GM12878 (cell line): ENCODE measurements at regions not wholly inside any gene's neighbourhood (a gene's known extent, or its start where the extent isn't known, plus 50 kb on each side); places are given as distances from the start of the nearest gene placed in this dataset.

Experiments
- ATAC-seq: fragments of 200-7000 bp; cut with Tn5 transposase; 3 replicates; pipeline ENCODE4 v1.9.1; 2020; ENCODE audit warnings: mild to moderate bottlenecking, moderate library complexity
- BruUV-seq: library from RNA; stranded (reverse); fragments of 400-500 nt; replicated peaks from 2 replicates; lab custom pipeline; 2021; lab: Mats Ljungman, UMichigan
- CTCF ChIA-PET: fragments of 300-600 bp; sonication (Branson Sonifier 250); formaldehyde crosslinking; extraction: SDS; loops from one replicate; lab custom pipeline; 2021; ENCODE audit warnings: inconsistent platforms; lab: Yijun Ruan, JAX
- POLR2A ChIA-PET: fragments of 350-600 bp; formaldehyde crosslinking; extraction: SDS; loops from one replicate; lab custom pipeline; 2021; ENCODE audit warnings: inconsistent platforms; lab: Charles Lee
- RAD21 ChIA-PET: fragments of 300-600 bp; sonication (Branson Sonifier 250); formaldehyde crosslinking; loops from one replicate; lab custom pipeline; 2023; ENCODE audit warnings: antibody characterized with exemption; ENCODE audit not compliant: unreplicated experiment; lab: Charles Lee
- SMC1A ChIA-PET: fragments of 300-600 bp; sonication (Branson Sonifier 250); formaldehyde crosslinking; loops from one replicate; lab custom pipeline; 2023; ENCODE audit not compliant: unreplicated experiment, uncharacterized antibody; lab: Charles Lee
- DNase-seq: peaks from one replicate; pipeline ENCODE4 v3.0.0-alpha.2; 2011; ENCODE audit warnings: low read depth, low spot score
- FAIRE-seq: peaks from 3 replicates; lab custom pipeline; 2011; peaks lifted over from hg19 to GRCh38; lab: Jason Lieb, UNC
- H2AFZ ChIP-seq: 2 replicates; pipeline ENCODE4 v1.6.0; 2011; ENCODE audit warnings: low read depth, low read length, control low read depth; ENCODE audit not compliant: control insufficient read depth
- H3K27ac ChIP-seq: 2 replicates; pipeline ENCODE4 v1.5.1; 2011; ENCODE audit warnings: control low read depth; ENCODE audit not compliant: control insufficient read depth, insufficient read depth
- H3K27me3 ChIP-seq, 2 experiments: replicated peaks in 1 of 2; 2 replicates each; pipeline versions ENCODE4 v1.6.0 to v1.6.1; 2011; ENCODE audit warnings: low read length in 1 of 2; ENCODE audit not compliant: control insufficient read depth in 2 of 2, insufficient read depth in 2 of 2
- H3K36me3 ChIP-seq, 2 experiments: 2 replicates each; pipeline ENCODE4 v1.5.1; 2011; ENCODE audit warnings: low read length in 1 of 2; ENCODE audit not compliant: control insufficient read depth in 2 of 2, insufficient read depth in 2 of 2
- H3K4me1 ChIP-seq: 2 replicates; pipeline ENCODE4 v1.6.1; 2011; ENCODE audit warnings: mild to moderate bottlenecking, low read length, moderate library complexity, mixed read lengths; ENCODE audit not compliant: control insufficient read depth, insufficient read depth
- H3K4me2 ChIP-seq: 2 replicates; pipeline ENCODE4 v1.6.0; 2011; ENCODE audit warnings: control low read depth; ENCODE audit not compliant: control insufficient read depth, insufficient read depth
- H3K4me3 ChIP-seq: fragments of 200-600 bp; sonication (generic); 2 replicates; pipeline ENCODE4 v1.5.1; 2016
- H3K79me2 ChIP-seq: 2 replicates; pipeline ENCODE4 v1.6.0; 2011; ENCODE audit warnings: low read length; ENCODE audit not compliant: control insufficient read depth, insufficient read depth
- H3K9ac ChIP-seq: 2 replicates; pipeline ENCODE4 v1.8.0; 2011; ENCODE audit warnings: low read length, control low read depth, mixed read lengths; ENCODE audit not compliant: control insufficient read depth, insufficient read depth
- H3K9me3 ChIP-seq: replicated peaks from 3 replicates; pipeline ENCODE4 v1.5.1; 2011; ENCODE audit warnings: mild to moderate bottlenecking, low read length; ENCODE audit not compliant: control insufficient read depth, insufficient read depth
- H4K20me1 ChIP-seq: 2 replicates; pipeline ENCODE4 v1.6.0; 2011; ENCODE audit not compliant: control insufficient read depth, insufficient read depth
- CBFB ChIP-seq: IDR thresholded peaks from 2 replicates; pipeline ENCODE4 v1.6.1; 2016; ENCODE audit warnings: antibody characterized with exemption, low read depth
- CREB1 ChIP-seq: IDR thresholded peaks from 2 replicates; pipeline ENCODE4 v1.6.1; 2012; ENCODE audit warnings: low read depth, mild to moderate bottlenecking, inconsistent platforms
- E2F4 ChIP-seq: IDR thresholded peaks from 2 replicates; pipeline ENCODE4 v1.6.1; 2012; ENCODE audit warnings: low read depth, low read length, improper control_type of control experiment
- FOXK2 ChIP-seq: fragments of 450-650 bp; IDR thresholded peaks from 2 replicates; pipeline ENCODE4 v1.6.1; 2017; ENCODE audit warnings: mild to moderate bottlenecking, moderate library complexity
- GATAD2B ChIP-seq: fragments of 450-650 bp; conservative IDR thresholded peaks from 2 replicates; pipeline ENCODE4 v1.6.1; 2017; ENCODE audit warnings: low read depth, mild to moderate bottlenecking, moderate library complexity
- HDAC6 ChIP-seq: fragments of 200-600 bp; sonication (generic); IDR thresholded peaks from one replicate; pipeline ENCODE4 v1.8.0; 2017; ENCODE audit warnings: antibody characterized with exemption; ENCODE audit not compliant: unreplicated experiment
- JUNB ChIP-seq: IDR thresholded peaks from 2 replicates; pipeline ENCODE4 v1.6.1; 2016; ENCODE audit warnings: antibody characterized with exemption, mild to moderate bottlenecking
- MTA3 ChIP-seq: IDR thresholded peaks from 2 replicates; pipeline ENCODE4 v1.6.1; 2012; ENCODE audit warnings: low read length, inconsistent platforms, borderline replicate concordance
- NFYA ChIP-seq: IDR thresholded peaks from 2 replicates; pipeline ENCODE4 v1.6.1; 2011; ENCODE audit warnings: low read depth, mild to moderate bottlenecking, low read length, improper control_type of control experiment, borderline replicate concordance
- POLR2A ChIP-seq: IDR thresholded peaks from 2 replicates; pipeline ENCODE4 v1.6.1; 2011; ENCODE audit warnings: low read depth, mild to moderate bottlenecking, low read length
- SMC3 ChIP-seq: IDR thresholded peaks from 2 replicates; pipeline ENCODE4 v1.6.1; 2011; ENCODE audit warnings: low read length, improper control_type of control experiment, borderline replicate concordance
- WRNIP1 ChIP-seq: IDR thresholded peaks from 2 replicates; pipeline ENCODE4 v1.6.1; 2011; ENCODE audit warnings: low read depth, low read length, improper control_type of control experiment, borderline replicate concordance
- whole genome bisulfite sequencing: methylation state at CpG from one replicate; pipeline ENCODE4 v1.1.6; 2016; ENCODE audit warnings: low lambda C conversion rate; ENCODE audit not compliant: insufficient replicate concordance, insufficient coverage; ENCODE audit errors: missing lambda C conversion rate; 5-methylcytosine and 5-hydroxymethylcytosine counted together
- in situ Hi-C: fragments of 300-500 bp; cut with MboI; formaldehyde crosslinking; loops from 9 replicates; pipeline ENCODE4 v1.14.3; 2018; ENCODE audit warnings: mixed read lengths
- intact Hi-C: fragments of 100-400 bp; cut with micrococcal nuclease; formaldehyde crosslinking; loops from one replicate; pipeline ENCODE4 v1.14.2; 2022; ENCODE audit not compliant: unreplicated experiment
- TF ChIP-seq, protein P1 (sequence below): IDR thresholded peaks from 2 replicates; pipeline ENCODE4 v1.6.1; 2012; ENCODE audit warnings: improper control_type of control experiment, low read depth, low read length; ENCODE audit not compliant: insufficient replicate concordance
- TF ChIP-seq, protein P2 (sequence below): fragments of 450-650 bp; formaldehyde crosslinking; IDR thresholded peaks from 2 replicates; pipeline ENCODE4 v1.4.0; 2022; ENCODE audit warnings: mild to moderate bottlenecking, moderate library complexity

DNA sequence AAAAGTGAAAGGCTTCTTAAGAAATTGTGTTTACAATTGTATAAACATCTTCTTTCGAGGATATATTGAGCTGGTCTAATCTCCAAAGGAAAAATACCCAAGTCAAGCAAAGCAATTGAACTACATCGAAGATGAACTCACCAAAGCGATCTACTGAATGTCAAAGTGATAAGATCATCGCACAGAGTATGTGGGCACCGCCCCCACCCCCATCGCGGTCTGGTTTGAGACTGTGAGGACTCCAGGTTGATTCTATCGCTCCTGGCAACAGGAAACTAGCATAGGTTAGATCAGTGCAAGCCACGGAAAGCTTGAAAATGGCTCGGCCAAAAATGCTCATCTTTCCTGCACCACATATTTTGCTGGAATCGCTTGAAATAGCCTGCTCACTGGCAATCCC is 133.2 kb upstream of the RPS6KA2 start (continued):
- TF ChIP-seq E2F4 (no peak), CREB1 (no peak), MTA3 (no peak), FOXK2 (no peak)

DNA sequence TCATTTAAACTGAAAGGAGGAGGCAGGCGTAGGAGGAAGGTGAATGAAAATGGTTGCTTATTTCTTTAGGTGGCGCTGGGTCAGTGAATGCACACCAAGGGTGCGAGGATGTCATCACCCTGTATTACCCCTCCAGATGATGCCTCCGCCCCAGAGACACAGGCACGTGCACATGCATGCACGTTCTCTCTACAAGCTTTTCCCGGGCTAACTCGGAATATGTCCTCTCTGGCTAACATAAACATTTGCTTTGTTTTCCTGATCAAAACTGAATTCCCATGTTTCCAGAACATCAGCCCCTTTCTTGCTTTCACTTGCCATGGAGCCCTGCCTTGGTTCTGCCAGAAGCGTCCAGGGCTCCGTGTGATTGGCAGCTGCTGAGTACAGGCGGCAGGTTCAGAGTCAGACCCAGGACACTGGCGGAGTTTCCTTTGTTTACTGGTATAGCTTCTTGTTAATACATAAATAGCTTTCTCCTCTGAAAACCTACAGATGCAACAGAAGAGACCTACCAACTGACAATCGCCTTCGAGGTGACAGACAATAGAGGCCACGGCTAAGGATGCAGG is 131.2 kb upstream of the RPS6KA2 start:
- CTCF ChIA-PET, result interaction anchor here (1.6 kb wide), 2 partner anchors 17 to 231 kb away, joined by 3 to 5 read pairs; no protein-coding TSS in a partner anchor

More for the DNA sequence above, 131.2 kb upstream of the RPS6KA2 start:
- Histone ChIP-seq H3K9me3 (no peaks in the 10 kb centered on the region), H3K27me3 (no peaks in the 10 kb centered on the region; a peak in 2 of 4 replicates), H3K27ac (no peak overlapping the region), H3K79me2 (no peaks in the 10 kb centered on the region), H2AFZ (no peak overlapping the region), H3K4me2 (no peak overlapping the region), H4K20me1 (no peaks in the 10 kb centered on the region), H3K4me3 (no peak overlapping the region)
- BruUV-seq, result no TSS peak
- FAIRE-seq, result no peak
- SMC1A ChIA-PET, result no interaction called here
- POLR2A ChIA-PET, result no interaction called here
- intact Hi-C loops, result loop anchor here (10.0 kb wide), 1 partner anchor 303 kb away; no protein-coding TSS in a partner anchor
- ATAC-seq, result no peak
- RAD21 ChIA-PET, result no interaction called here
- TF ChIP-seq JUNB (no peak), SMC3 (no peak), GATAD2B (no peak), WRNIP1 (no peak), POLR2A (no peak), CBFB (no peak), HDAC6 (no peak), NFYA (no peak)
- TF ChIP-seq, protein P1, sequence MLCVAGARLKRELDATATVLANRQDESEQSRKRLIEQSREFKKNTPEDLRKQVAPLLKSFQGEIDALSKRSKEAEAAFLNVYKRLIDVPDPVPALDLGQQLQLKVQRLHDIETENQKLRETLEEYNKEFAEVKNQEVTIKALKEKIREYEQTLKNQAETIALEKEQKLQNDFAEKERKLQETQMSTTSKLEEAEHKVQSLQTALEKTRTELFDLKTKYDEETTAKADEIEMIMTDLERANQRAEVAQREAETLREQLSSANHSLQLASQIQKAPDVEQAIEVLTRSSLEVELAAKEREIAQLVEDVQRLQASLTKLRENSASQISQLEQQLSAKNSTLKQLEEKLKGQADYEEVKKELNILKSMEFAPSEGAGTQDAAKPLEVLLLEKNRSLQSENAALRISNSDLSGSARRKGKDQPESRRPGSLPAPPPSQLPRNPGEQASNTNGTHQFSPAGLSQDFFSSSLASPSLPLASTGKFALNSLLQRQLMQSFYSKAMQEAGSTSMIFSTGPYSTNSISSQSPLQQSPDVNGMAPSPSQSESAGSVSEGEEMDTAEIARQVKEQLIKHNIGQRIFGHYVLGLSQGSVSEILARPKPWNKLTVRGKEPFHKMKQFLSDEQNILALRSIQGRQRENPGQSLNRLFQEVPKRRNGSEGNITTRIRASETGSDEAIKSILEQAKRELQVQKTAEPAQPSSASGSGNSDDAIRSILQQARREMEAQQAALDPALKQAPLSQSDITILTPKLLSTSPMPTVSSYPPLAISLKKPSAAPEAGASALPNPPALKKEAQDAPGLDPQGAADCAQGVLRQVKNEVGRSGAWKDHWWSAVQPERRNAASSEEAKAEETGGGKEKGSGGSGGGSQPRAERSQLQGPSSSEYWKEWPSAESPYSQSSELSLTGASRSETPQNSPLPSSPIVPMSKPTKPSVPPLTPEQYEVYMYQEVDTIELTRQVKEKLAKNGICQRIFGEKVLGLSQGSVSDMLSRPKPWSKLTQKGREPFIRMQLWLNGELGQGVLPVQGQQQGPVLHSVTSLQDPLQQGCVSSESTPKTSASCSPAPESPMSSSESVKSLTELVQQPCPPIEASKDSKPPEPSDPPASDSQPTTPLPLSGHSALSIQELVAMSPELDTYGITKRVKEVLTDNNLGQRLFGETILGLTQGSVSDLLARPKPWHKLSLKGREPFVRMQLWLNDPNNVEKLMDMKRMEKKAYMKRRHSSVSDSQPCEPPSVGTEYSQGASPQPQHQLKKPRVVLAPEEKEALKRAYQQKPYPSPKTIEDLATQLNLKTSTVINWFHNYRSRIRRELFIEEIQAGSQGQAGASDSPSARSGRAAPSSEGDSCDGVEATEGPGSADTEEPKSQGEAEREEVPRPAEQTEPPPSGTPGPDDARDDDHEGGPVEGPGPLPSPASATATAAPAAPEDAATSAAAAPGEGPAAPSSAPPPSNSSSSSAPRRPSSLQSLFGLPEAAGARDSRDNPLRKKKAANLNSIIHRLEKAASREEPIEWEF, result no peak
- TF ChIP-seq, protein P2, sequence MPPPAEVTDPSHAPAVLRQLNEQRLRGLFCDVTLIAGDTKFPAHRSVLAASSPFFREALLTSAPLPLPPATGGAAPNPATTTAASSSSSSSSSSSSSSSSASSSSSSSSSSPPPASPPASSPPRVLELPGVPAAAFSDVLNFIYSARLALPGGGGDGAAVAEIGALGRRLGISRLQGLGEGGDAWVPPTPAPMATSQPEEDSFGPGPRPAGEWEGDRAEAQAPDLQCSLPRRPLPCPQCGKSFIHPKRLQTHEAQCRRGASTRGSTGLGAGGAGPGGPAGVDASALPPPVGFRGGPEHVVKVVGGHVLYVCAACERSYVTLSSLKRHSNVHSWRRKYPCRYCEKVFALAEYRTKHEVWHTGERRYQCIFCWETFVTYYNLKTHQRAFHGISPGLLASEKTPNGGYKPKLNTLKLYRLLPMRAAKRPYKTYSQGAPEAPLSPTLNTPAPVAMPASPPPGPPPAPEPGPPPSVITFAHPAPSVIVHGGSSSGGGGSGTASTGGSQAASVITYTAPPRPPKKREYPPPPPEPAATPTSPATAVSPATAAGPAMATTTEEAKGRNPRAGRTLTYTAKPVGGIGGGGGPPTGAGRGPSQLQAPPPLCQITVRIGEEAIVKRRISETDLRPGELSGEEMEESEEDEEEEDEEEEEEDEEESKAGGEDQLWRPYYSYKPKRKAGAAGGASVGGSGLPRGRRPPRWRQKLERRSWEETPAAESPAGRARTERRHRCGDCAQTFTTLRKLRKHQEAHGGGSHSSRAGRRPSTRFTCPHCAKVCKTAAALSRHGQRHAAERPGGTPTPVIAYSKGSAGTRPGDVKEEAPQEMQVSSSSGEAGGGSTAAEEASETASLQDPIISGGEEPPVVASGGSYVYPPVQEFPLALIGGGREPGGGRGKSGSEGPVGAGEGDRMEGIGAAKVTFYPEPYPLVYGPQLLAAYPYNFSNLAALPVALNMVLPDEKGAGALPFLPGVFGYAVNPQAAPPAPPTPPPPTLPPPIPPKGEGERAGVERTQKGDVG, result no peak
- TF ChIP-seq, all 136 proteins: peak for 0
- no peaks in the 10 kb centered on the region for H3K36me3 ChIP-seq
- no peak for DNase-seq
- in situ Hi-C loops, result no loop called here
- no peaks in the 10 kb centered on the region for H3K4me1 ChIP-seq
- 41% methylated on average over 15 of the region's 15 CpGs for WGBS
- H3K9ac ChIP-seq, result no peak overlapping the region
